NCI-H1930 (cell line): ENCODE measurements at regions not wholly inside any gene's neighbourhood (a gene's known extent, or its start where the extent isn't known, plus 50 kb on each side); places are given as distances from the start of the nearest gene placed in this dataset.

Experiments used
- DNase-seq, 2 experiments: peaks; one replicate each; lab custom pipeline; 2025; lab: John Stamatoyannopoulos, UW

GRCh38 chr3:180284331-180285110 is 247.8 kb upstream of the PEX5L start:
- DNase-seq = no peak

GRCh38 chr3:180287703-180288102 is 251.0 kb upstream of the PEX5L start:
- no peak for DNase-seq

- DNase-seq = no peak
Observed at GRCh38 chr3:180288816-180289215, 252.1 kb upstream of the PEX5L start.

GRCh38 chr3:180290300-180290699 is 253.6 kb upstream of the PEX5L start:
- no peak for DNase-seq

- DNase-seq = no peak
Observed at GRCh38 chr3:180294282-180295027, 257.7 kb upstream of the PEX5L start.

GRCh38 chr3:180295811-180296210 is 259.1 kb upstream of the PEX5L start:
- DNase-seq = no peak

DNA sequence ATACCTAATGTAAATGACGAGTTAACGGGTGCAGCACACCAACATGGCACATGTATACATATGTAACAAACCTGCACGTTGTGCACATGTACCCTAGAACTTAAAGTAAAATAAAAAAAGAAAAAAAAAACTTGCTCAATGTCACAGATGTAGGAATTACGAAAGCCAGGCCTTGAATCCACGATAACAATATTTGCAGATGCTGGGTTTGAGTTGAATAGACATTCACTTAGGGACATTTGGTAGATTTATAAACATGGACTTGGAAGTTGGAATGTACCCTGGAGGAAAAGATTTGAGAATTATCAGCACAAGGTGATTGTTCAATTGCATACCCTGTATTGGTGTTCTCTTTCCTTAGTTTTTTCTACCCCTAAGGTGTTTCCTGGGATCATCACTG is 260.2 kb upstream of the PEX5L start:
- no peak for DNase-seq

DNA sequence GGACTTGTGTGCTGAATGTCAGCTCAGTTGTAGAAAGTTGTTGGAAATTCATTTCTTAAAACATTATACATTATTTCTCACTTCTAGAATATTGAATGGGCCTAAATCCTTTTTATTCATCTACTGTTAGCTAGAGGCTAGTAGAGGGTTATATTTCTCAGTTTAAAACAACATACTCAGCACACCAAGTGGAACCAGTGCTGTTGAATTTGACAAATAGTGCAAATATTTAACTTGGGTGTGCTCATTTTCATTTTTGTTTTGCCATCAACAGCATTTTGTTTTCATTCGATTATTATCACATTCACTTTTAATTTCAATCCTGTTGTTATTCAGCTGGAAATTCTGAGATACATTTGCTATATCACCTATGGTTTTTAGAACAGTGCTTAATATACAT is 269.4 kb upstream of the PEX5L start:
- DNase-seq = no peak

- no peak for DNase-seq
Observed at GRCh38 chr3:180306691-180307090, 270.0 kb upstream of the PEX5L start.

GRCh38 chr3:180311242-180311641 is 274.5 kb upstream of the PEX5L start:
- DNase-seq = no peak

- no peak for DNase-seq
Observed at GRCh38 chr3:180316321-180316720, 279.6 kb upstream of the PEX5L start.

DNA sequence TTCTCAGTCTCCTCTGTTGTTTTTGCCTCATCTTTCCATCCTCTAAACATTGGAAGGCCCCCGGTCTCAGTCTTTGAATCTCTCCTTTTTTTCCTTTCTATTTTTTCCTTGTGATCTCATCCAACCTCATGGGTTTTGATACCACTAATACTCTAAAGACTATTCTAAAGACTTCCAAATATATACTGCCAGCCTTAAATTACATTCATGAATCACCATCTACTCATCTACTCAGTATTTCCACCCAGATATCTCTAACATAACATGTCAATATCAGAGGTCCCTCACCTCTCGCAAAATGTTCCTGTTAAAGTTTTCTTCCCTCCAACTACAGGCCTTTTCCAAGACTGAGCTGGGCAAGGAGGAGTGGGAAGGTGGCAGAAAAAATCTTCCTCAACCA is 282.5 kb upstream of the TTC14 start:
- DNase-seq = no peak

DNA sequence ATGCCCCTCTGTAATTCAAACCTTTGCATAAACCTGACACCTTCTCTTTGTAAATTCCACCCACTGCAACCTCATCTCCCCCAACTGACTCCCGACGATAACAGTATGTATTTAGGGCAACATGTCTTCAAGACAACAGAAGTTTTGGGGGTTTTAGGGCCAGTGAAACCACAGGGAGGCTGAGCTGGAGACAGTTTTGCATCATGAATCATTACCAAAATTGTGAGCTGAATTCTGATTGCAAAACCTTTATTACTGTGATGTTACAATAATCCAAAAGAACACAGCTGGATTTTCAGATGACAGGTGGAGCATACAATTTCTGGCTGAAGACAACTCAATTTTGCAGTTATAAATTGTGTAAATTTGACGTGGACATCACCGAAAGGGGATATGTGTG is 281.3 kb upstream of the TTC14 start:
- no peak for DNase-seq

- no peak for DNase-seq
Observed at GRCh38 chr3:180321534-180321933, 280.4 kb upstream of the TTC14 start.

DNA sequence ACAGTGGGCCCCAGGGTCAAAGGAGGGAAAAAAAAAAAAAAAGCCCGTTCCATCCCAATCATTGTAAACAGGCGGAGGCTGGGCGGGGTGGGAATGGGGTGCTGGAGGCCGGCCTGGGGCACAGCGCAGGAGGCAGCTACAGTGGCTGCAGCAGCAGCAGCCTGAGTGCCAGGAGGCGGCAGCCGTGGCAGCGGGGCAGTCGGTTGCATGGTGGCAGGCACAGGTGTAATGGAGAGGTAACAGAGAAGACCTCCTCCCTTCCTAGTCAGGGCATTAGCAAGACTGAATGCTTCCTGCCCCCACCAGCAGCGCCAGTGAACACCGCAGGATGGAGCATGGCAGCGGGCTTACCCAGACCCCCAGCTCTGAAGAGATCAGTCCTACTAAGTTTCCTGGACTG is 279.1 kb upstream of the TTC14 start:
- DNase-seq = no peak

DNA sequence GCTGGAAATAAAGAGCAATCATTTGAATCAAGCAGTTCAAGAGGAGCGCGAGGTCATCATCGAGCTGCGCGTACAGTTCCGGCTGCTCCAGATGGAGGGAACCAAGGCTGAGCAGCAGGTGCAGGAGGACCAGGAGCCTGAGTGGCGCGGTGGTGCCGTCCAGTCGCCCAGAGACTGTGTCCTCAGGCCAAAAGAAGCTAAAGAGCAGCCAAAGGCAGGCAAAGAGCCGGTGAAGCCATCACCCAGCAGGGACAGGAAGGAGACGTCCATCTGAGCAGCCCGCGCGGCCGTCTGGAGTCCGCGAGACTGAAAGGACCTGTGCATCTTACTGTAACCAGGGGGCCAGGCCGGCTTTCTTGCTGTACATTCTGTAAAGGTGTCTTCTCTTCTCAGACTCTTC is 277.2 kb upstream of the TTC14 start:
- no peak for DNase-seq

DNA sequence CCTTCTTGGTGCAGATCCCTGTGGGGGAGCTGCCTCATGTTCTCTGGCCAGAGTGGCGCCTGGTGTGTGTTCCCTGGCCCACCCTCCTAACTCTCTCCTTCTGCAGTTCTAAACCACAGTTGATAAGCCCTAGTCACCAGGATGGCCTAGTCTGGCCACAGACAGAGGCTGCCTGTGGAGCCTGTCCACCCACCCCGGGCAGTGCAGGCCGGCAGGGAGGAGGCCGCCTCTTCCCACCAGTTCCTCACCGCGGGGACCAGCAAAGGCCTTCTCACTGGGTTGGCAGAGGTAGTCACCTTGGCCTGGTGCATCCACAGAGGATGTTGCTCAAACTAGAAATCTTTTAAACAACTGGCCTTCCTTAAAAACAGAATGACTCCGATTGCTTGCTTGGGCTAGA is 276.4 kb upstream of the TTC14 start:
- DNase-seq = no peak

DNA sequence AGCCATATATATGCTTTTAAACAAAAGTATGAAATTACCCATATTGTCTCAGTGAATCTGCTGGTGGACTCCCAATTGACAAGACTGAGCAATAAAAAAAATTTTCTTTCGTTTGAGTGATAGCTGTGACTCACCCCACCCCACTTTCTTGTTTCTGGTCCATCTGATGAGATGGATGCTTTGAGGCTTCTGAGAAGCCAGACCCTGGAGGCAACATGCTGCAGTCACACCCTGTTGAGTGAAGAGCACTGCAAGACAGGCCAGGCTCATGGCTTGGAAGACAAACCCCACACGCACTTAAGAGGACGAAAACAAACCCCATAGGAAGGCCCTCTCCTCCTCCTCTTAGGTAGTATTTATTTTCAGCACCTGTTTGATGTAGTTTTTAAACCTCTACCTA is 276.0 kb upstream of the TTC14 start:
- DNase-seq = no peak

DNA sequence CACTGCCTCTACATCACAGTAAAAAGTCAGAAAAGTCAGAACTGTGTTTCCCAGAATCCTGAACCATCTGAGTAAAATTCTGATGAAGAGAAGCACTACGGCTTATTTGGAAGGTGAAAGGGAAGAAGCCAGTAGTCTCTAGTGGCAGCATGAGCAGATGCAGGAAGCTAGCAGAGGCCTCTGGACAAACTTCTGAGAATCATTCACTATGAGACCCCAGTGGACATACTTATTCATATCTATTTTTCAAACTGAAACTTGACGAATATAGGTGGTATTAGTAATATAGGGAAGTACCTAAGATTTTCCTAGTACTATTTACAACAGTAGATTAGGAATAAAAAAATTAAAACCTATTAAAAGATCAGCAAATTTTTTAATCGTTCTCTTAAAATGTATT is 272.8 kb upstream of the TTC14 start:
- DNase-seq = no peak

DNA sequence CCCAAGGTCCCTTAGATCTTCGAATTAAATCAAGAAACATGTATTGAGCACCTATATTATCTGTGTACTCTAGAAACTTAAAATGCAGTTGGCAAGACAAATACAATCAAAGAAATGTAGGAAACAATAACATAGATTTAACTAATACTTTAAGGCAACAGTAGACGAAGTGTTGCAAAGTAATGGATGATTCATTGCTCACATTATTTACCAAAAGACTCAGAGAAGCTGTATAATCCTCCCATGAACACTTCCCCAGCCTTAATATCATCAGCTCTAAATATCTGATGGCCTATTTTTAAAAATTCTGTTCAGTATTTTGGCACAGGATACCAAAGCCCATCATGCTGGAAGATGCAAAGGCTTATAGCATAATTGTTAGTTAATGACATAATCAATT is 272.1 kb upstream of the TTC14 start:
- DNase-seq = no peak

DNA sequence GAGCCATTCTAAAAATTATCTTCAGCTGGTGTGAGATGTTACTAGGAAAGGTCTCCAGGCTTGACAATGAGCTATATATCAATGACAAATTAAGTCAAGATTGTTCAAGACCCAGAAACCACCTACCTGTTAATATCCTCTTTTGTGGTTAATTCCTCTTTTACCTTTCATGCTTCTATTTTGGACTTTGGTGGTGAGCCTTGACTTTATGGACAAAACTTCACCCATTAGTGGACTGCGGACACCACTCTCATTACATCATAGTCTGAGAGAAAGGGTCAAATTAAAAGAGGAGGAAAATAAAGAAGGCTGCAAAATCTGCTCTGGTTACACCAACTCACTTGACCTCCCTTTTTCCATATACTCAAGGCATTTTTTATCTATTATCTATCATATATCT is 271.5 kb upstream of the TTC14 start:
- no peak for DNase-seq

- DNase-seq = no peak
Observed at GRCh38 chr3:180332608-180333007, 269.4 kb upstream of the TTC14 start.

DNA sequence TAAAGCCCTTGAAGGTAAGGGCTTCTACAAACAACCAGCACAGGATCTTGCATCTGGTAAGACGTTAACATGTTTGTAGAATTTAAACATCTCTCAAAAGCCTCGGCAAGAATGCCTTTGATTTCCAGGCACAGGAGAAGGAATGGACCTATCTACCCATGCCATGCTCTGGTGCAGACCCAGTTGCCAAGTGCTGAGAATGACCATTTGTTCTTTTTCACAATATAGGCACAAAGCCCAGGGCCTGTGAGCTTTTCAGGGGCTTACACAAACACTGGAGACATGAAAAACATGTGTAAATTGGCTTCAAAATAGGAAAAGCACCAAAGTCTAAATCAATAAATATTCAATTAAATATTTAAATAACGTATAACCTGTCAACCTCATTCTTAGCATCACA is 266.9 kb upstream of the TTC14 start:
- no peak for DNase-seq

- DNase-seq = no peak
Observed at GRCh38 chr3:180340395-180340794, 261.6 kb upstream of the TTC14 start.
